Activated CD8-positive, alpha-beta memory T cell treated with anti-CD3 and anti-CD28 coated beads for 48 hours (primary cell): ENCODE measurements at regions not wholly inside any gene's neighbourhood (a gene's known extent, or its start where the extent isn't known, plus 50 kb on each side); places are given as distances from the start of the nearest gene placed in this dataset.
A peak's percentile ranks its signal among the peaks of the same experiment; 100 is the strongest.

Source experiments
- DNase-seq, 3 experiments: peaks; one replicate each; pipeline ENCODE4 v3.0.0-alpha.2; 2020; ENCODE audit warnings: low read depth in 2 of 3, low spot score in 2 of 3

- DNase-seq, result no peak
These were observed 231.3 kb upstream of the MARCKS start for GRCh38 chr6:113625850-113626249.

- DNase-seq, result no peak
These were observed 230.7 kb upstream of the MARCKS start for GRCh38 chr6:113626475-113626874.

- DNase-seq, result no peak
These were observed 229.7 kb upstream of the MARCKS start for GRCh38 chr6:113627480-113627879.

- no peak for DNase-seq
These were observed 227.9 kb upstream of the MARCKS start for GRCh38 chr6:113629256-113629655.

- no peak for DNase-seq
These were observed 227.0 kb upstream of the MARCKS start for GRCh38 chr6:113629975-113630737.

GRCh38 chr6:113630738-113631535, 226.2 kb upstream of the MARCKS start:
- DNase-seq, result peak in 1 of 3 experiments; percentile 2

- DNase-seq, result no peak
These were observed 225.5 kb upstream of the MARCKS start for GRCh38 chr6:113631666-113632065.

- no peak for DNase-seq
These were observed 224.8 kb upstream of the MARCKS start for GRCh38 chr6:113632220-113632864.

- no peak for DNase-seq
These were observed 223.5 kb upstream of the MARCKS start for GRCh38 chr6:113633638-113634037.

- DNase-seq, result no peak
These were observed 222.6 kb upstream of the MARCKS start for GRCh38 chr6:113634352-113635163.

GRCh38 chr6:113635222-113635986, 221.7 kb upstream of the MARCKS start:
- no peak for DNase-seq

- no peak for DNase-seq
These were observed 220.8 kb upstream of the MARCKS start for GRCh38 chr6:113636357-113636824.

GRCh38 chr6:113640051-113640450, 217.1 kb upstream of the MARCKS start:
- no peak for DNase-seq

- no peak for DNase-seq
These were observed 215.0 kb upstream of the MARCKS start for GRCh38 chr6:113642001-113642713.

- DNase-seq, result no peak
These were observed 214.3 kb upstream of the MARCKS start for GRCh38 chr6:113642714-113643406.

- DNase-seq, result no peak
These were observed 213.8 kb upstream of the MARCKS start for GRCh38 chr6:113643407-113643770.

- DNase-seq, result no peak
These were observed 212.1 kb upstream of the MARCKS start for GRCh38 chr6:113644861-113645575.

GRCh38 chr6:113645576-113645970, 211.6 kb upstream of the MARCKS start:
- no peak for DNase-seq
